ENCODE measurements at regions not wholly inside any gene's neighbourhood (a gene's known extent, or its start where the extent isn't known, plus 50 kb on each side); places are given as distances from the start of the nearest gene placed in this dataset.

GRCh38 chr3:132228923-132229322 lies 88.3 kb upstream of the ACP3 start:
- H3K36me3 ChIP-seq (ENCODE audit: insufficient read depth, low read length) = no peaks in the 10 kb centered on the region
- no peak overlapping the region for H3K4me2 ChIP-seq (ENCODE audit: low read length)
- H3K9ac ChIP-seq (ENCODE audit: low read length) = no peak overlapping the region
- no peaks in the 10 kb centered on the region for H3K27me3 ChIP-seq (ENCODE audit: insufficient read depth, low read depth, low read length)
- H2AFZ ChIP-seq (ENCODE audit: low read depth, low read length) = no peak overlapping the region
- no peak for TF ChIP-seq POLR2AphosphoS5 (IDR thresholded peaks at IDR 0.05)
- no peak for TF ChIP-seq MXI1 (conservative IDR thresholded peaks at IDR 0.05; ENCODE audit: poor library complexity, severe bottlenecking)
- no peak for TF ChIP-seq CTCF (IDR thresholded peaks at IDR 0.05; ENCODE audit: poor library complexity, severe bottlenecking)
- TF ChIP-seq EZH2 (IDR thresholded peaks at IDR 0.05; ENCODE audit: borderline replicate concordance, insufficient read depth, low read length, poor library complexity, severe bottlenecking) = no peak
- TF ChIP-seq REST (IDR thresholded peaks at IDR 0.05; ENCODE audit: borderline replicate concordance) = no peak
- TF ChIP-seq SMC3 (conservative IDR thresholded peaks at IDR 0.05; ENCODE audit: poor library complexity) = no peak
- no peak for TF ChIP-seq EP300 (conservative IDR thresholded peaks at IDR 0.05; ENCODE audit: poor library complexity, severe bottlenecking)
- TF ChIP-seq RAD21 (conservative IDR thresholded peaks at IDR 0.05) = no peak
- no peak for TF ChIP-seq TAF1 (IDR thresholded peaks at IDR 0.05; ENCODE audit: low read depth)
- no peak overlapping the region for H3K4me3 ChIP-seq (ENCODE audit: low read length)
- no peaks in the 10 kb centered on the region for H3K9me2 ChIP-seq (ENCODE audit: insufficient read depth, low read length)
- no peaks in the 10 kb centered on the region for H3K79me2 ChIP-seq (replicated peaks; ENCODE audit: insufficient read depth, low read length)
- H3F3A ChIP-seq (ENCODE audit: insufficient read depth, low read length, poor library complexity, severe bottlenecking) = no peaks in the 10 kb centered on the region
- no peaks in the 10 kb centered on the region for H3K9me3 ChIP-seq (ENCODE audit: low read length)
- H4K20me1 ChIP-seq (ENCODE audit: insufficient read depth) = no peaks in the 10 kb centered on the region
- H3K27ac ChIP-seq (ENCODE audit: low read length) = no peak overlapping the region

GRCh38 chr3:132229641-132230040 lies 87.6 kb upstream of the ACP3 start:
- Histone ChIP-seq H3K27ac (ENCODE audit: low read length) (no peak overlapping the region), H3K4me3 (ENCODE audit: low read length) (no peak overlapping the region), H3K9me3 (ENCODE audit: low read length) (no peaks in the 10 kb centered on the region), H4K20me1 (ENCODE audit: insufficient read depth) (no peaks in the 10 kb centered on the region), H3K9ac (ENCODE audit: low read length) (no peak overlapping the region), H3K79me2 (replicated peaks; ENCODE audit: insufficient read depth, low read length) (no peaks in the 10 kb centered on the region), H3F3A (ENCODE audit: insufficient read depth, low read length, poor library complexity, severe bottlenecking) (no peaks in the 10 kb centered on the region), H2AFZ (ENCODE audit: low read depth, low read length) (no peak overlapping the region), H3K4me2 (ENCODE audit: low read length) (no peak overlapping the region), H3K27me3 (ENCODE audit: insufficient read depth, low read depth, low read length) (no peaks in the 10 kb centered on the region), H3K36me3 (ENCODE audit: insufficient read depth, low read length) (no peaks in the 10 kb centered on the region), H3K9me2 (ENCODE audit: insufficient read depth, low read length) (no peaks in the 10 kb centered on the region)
- no peak for TF ChIP-seq MXI1 (conservative IDR thresholded peaks at IDR 0.05; ENCODE audit: poor library complexity, severe bottlenecking)
- TF ChIP-seq REST (IDR thresholded peaks at IDR 0.05; ENCODE audit: borderline replicate concordance) = no peak
- TF ChIP-seq RAD21 (conservative IDR thresholded peaks at IDR 0.05) = no peak
- TF ChIP-seq EZH2 (IDR thresholded peaks at IDR 0.05; ENCODE audit: borderline replicate concordance, insufficient read depth, low read length, poor library complexity, severe bottlenecking) = no peak
- TF ChIP-seq TAF1 (IDR thresholded peaks at IDR 0.05; ENCODE audit: low read depth) = no peak
- no peak for TF ChIP-seq EP300 (conservative IDR thresholded peaks at IDR 0.05; ENCODE audit: poor library complexity, severe bottlenecking)
- TF ChIP-seq POLR2AphosphoS5 (IDR thresholded peaks at IDR 0.05) = no peak
- TF ChIP-seq SMC3 (conservative IDR thresholded peaks at IDR 0.05; ENCODE audit: poor library complexity) = no peak
- TF ChIP-seq CTCF (IDR thresholded peaks at IDR 0.05; ENCODE audit: poor library complexity, severe bottlenecking) = no peak

Data from neural cell (in vitro differentiated cells).